ENCODE measurements at regions not wholly inside any gene's neighbourhood (a gene's known extent, or its start where the extent isn't known, plus 50 kb on each side); places are given as distances from the start of the nearest gene placed in this dataset.

DNA sequence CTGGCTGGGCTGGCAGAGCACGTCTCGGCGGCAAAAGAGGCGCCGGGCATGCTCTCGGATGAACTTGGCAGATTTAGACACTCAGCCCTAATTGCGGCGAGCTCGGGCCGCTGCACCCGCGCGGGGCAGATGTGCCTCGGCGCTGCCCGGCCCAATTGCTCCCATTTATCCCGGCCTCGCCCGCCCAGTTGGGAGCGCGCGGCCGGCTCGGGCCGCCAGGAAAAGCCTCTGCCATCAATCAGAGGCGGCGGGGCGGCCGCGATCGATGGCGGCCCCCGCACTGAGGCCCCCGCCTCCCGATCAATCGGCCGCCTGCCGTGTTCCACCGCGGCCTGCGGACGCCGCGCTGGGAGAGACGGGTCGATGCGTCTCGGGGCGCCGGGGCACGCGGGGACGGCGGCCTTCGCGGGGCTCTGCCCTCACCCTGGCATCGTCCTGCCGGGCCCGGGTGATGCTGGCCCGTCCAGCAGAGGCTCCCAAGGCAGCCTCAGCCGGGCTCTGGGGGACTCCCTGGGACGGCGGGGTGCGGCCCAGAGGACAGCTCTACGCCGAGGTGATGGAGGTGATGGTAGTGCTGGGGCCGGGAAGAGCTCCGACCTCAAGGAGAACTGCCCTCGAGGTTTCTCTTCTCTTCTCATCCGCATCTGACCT lies 200.9 kb upstream of the N4BP1 start:
- no peak for TF ChIP-seq CTCF (IDR thresholded peaks at IDR 0.05)
- TF ChIP-seq POLR2A (IDR thresholded peaks at IDR 0.05) = no peak

Measured in esophagus squamous epithelium (tissue), 4 donors.